GM23338 (cell line): ENCODE measurements at regions not wholly inside any gene's neighbourhood (a gene's known extent, or its start where the extent isn't known, plus 50 kb on each side); places are given as distances from the start of the nearest gene placed in this dataset.

Source experiments
- ATAC-seq: fragments of 200-7000 bp; cut with Tn5 transposase; 3 replicates; pipeline ENCODE4 v1.9.1; 2020
- DNase-seq: peaks from one replicate; pipeline ENCODE4 v3.0.0-alpha.2; 2015; ENCODE audit warnings: low spot score
- H2AFZ ChIP-seq: fragments of 200-600 bp; sonication (generic); 2 replicates; pipeline ENCODE4 v1.8.0; 2016; ENCODE audit warnings: antibody characterized with exemption, mild to moderate bottlenecking, moderate library complexity
- H3F3A ChIP-seq: fragments of 200-600 bp; sonication (generic); replicated peaks from 2 replicates; pipeline ENCODE4 v1.8.0; 2017; ENCODE audit warnings: antibody characterized with exemption, mixed run types, low read depth
- H3K27ac ChIP-seq: fragments of 200-600 bp; sonication (generic); 2 replicates; pipeline ENCODE4 v1.6.1; 2016; ENCODE audit warnings: low read depth
- H3K27me3 ChIP-seq: fragments of 200-600 bp; sonication (generic); 2 replicates; pipeline ENCODE4 v1.8.0; 2016; ENCODE audit warnings: mild to moderate bottlenecking, mixed run types, moderate library complexity; ENCODE audit not compliant: insufficient read depth
- H3K36me3 ChIP-seq: fragments of 200-600 bp; sonication (generic); 2 replicates; pipeline ENCODE4 v1.8.0; 2016; ENCODE audit warnings: mild to moderate bottlenecking; ENCODE audit not compliant: insufficient read depth
- H3K4me1 ChIP-seq: fragments of 200-600 bp; sonication (generic); 2 replicates; pipeline ENCODE4 v1.8.0; 2016; ENCODE audit warnings: mild to moderate bottlenecking, moderate library complexity; ENCODE audit not compliant: insufficient read depth
- H3K4me2 ChIP-seq: fragments of 200-600 bp; sonication (generic); 2 replicates; pipeline ENCODE4 v1.7.1; 2017; ENCODE audit warnings: mixed run types
- H3K4me3 ChIP-seq: fragments of 200-600 bp; sonication (generic); 2 replicates; pipeline ENCODE4 v1.6.1; 2016; ENCODE audit warnings: mixed run types
- H3K79me2 ChIP-seq: fragments of 200-600 bp; sonication (generic); replicated peaks from 2 replicates; pipeline ENCODE4 v1.8.0; 2017; ENCODE audit warnings: mild to moderate bottlenecking; ENCODE audit not compliant: insufficient read depth
- H3K9me2 ChIP-seq: fragments of 200-600 bp; sonication (generic); 2 replicates; pipeline ENCODE4 v1.8.0; 2017; ENCODE audit not compliant: insufficient read depth
- H4K20me1 ChIP-seq: fragments of 200-600 bp; sonication (generic); replicated peaks from 2 replicates; pipeline ENCODE4 v1.8.0; 2017; ENCODE audit warnings: mild to moderate bottlenecking; ENCODE audit not compliant: insufficient read depth
- H3K27ac Mint-ChIP-seq: 2 replicates; pipeline ENCODE4 v1.8.0; 2020; ENCODE audit warnings: inconsistent platforms, mild to moderate bottlenecking, moderate library complexity, mixed read lengths
- H3K27me3 Mint-ChIP-seq: 3 replicates; pipeline ENCODE4 v1.8.0; 2022; ENCODE audit warnings: low read depth, mild to moderate bottlenecking, moderate library complexity, mixed read lengths, inconsistent platforms; ENCODE audit not compliant: insufficient read depth, poor library complexity
- H3K36me3 Mint-ChIP-seq: 3 replicates; pipeline ENCODE4 v1.8.0; 2021; ENCODE audit warnings: low read depth, mild to moderate bottlenecking, inconsistent platforms, moderate library complexity, mixed read lengths
- H3K4me1 Mint-ChIP-seq: 3 replicates; pipeline ENCODE4 v1.8.0; 2020; ENCODE audit warnings: mild to moderate bottlenecking, inconsistent platforms, mixed read lengths
- H3K4me3 Mint-ChIP-seq: 3 replicates; pipeline ENCODE4 v1.8.0; 2021; ENCODE audit warnings: moderate library complexity, mild to moderate bottlenecking, inconsistent platforms, mixed read lengths
- H3K9me3 Mint-ChIP-seq: 3 replicates; pipeline ENCODE4 v1.8.0; 2020; ENCODE audit warnings: moderate library complexity, mild to moderate bottlenecking, inconsistent platforms, mixed read lengths
- CREB1 ChIP-seq: fragments of 250-450 bp; sonication (Bioruptor Pico); IDR thresholded peaks from 2 replicates; pipeline ENCODE4 v1.5.0; 2020; ENCODE audit warnings: low read depth, mild to moderate bottlenecking, moderate library complexity
- EZH2 ChIP-seq: fragments of 200-600 bp; sonication (generic); IDR thresholded peaks from one replicate; pipeline ENCODE4 v1.8.0; 2017; ENCODE audit warnings: antibody characterized with exemption, mild to moderate bottlenecking, low read depth; ENCODE audit not compliant: unreplicated experiment
- EZH2phosphoT487 ChIP-seq: fragments of 200-600 bp; sonication (generic); IDR thresholded peaks from one replicate; pipeline ENCODE4 v1.8.1; 2018; ENCODE audit warnings: antibody characterized with exemption; ENCODE audit not compliant: unreplicated experiment
- JUNB ChIP-seq: IDR thresholded peaks from one replicate; pipeline ENCODE4 v1.6.1; 2016; ENCODE audit warnings: antibody characterized with exemption; ENCODE audit not compliant: unreplicated experiment
- NANOG ChIP-seq: IDR thresholded peaks from 2 replicates; pipeline ENCODE4 v1.6.1; 2016; ENCODE audit warnings: antibody characterized with exemption, borderline replicate concordance
- POLR2AphosphoS5 ChIP-seq: IDR thresholded peaks from 2 replicates; pipeline ENCODE4 v1.6.1; 2016; ENCODE audit warnings: antibody characterized with exemption, low read depth
- STAT1 ChIP-seq: IDR thresholded peaks from one replicate; pipeline ENCODE4 v1.6.1; 2016; ENCODE audit warnings: antibody characterized with exemption; ENCODE audit not compliant: unreplicated experiment
- ZNF114 ChIP-seq: fragments of 250-450 bp; sonication (Bioruptor Pico); IDR thresholded peaks from 2 replicates; pipeline ENCODE4 v1.5.0; 2020; ENCODE audit warnings: mild to moderate bottlenecking, moderate library complexity
- ZNF331 ChIP-seq: fragments of 250-450 bp; sonication (Bioruptor Pico); IDR thresholded peaks from 2 replicates; pipeline ENCODE4 v1.5.0; 2020; ENCODE audit warnings: low read depth, mild to moderate bottlenecking, moderate library complexity
- TF ChIP-seq, protein P1 (sequence below), 2 experiments: fragments of 200-600 bp in 1 of 2; sonication (generic) in 1 of 2; conservative IDR thresholded peaks; 2 replicates each; pipeline versions ENCODE4 v1.5.1 to v1.6.1; 2016 to 2017; ENCODE audit warnings: antibody characterized with exemption in 2 of 2, low read depth in 2 of 2, mild to moderate bottlenecking in 2 of 2, moderate library complexity in 1 of 2
- TF ChIP-seq, protein P2 (sequence below): fragments of 250-450 bp; sonication (Bioruptor Pico); IDR thresholded peaks from 2 replicates; pipeline ENCODE4 v1.5.0; 2020; ENCODE audit warnings: mild to moderate bottlenecking, moderate library complexity
- TF ChIP-seq, protein P3 (sequence below): IDR thresholded peaks from one replicate; pipeline ENCODE4 v1.6.1; 2018; ENCODE audit warnings: antibody characterized with exemption; ENCODE audit not compliant: unreplicated experiment
- TF ChIP-seq, protein P4 (sequence below): IDR thresholded peaks from 2 replicates; pipeline ENCODE4 v1.6.1; 2016; ENCODE audit warnings: antibody characterized with exemption

DNA sequence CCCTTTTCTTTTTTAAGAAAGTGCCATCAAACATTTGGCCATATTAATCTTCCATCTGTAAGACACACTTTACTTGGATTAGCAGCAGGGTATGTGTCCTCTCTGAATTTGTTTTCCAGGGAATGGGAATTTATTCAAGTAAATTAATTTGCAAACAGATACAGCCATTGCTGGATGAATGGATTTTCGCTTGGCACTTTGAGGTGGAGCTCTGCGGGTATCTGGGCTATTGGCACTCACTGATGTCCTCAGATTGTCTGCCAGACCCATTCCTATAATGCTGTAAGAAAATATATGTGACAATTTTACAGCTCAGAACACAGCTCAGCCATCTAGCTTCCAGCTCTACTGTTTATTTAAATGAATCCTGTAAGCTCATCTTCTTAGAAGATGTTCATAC is 201.2 kb upstream of the CDH20 start:
- Histone ChIP-seq H3K27ac (no peak overlapping the region), H3K27me3 (no peaks in the 10 kb centered on the region), H3K4me1 (peaks cover 12% of the 10 kb centered on the region), H2AFZ (no peak overlapping the region), H3K79me2 (no peaks in the 10 kb centered on the region), H3K4me2 (no peak overlapping the region), H3F3A (no peaks in the 10 kb centered on the region), H3K36me3 (no peaks in the 10 kb centered on the region), H3K9me2 (no peaks in the 10 kb centered on the region), H3K4me3 (no peak overlapping the region), H4K20me1 (no peaks in the 10 kb centered on the region)
- no peak overlapping the region for H3K27ac Mint-ChIP-seq
- no peaks in the 10 kb centered on the region for H3K36me3 Mint-ChIP-seq
- no peaks in the 10 kb centered on the region for H3K9me3 Mint-ChIP-seq
- DNase-seq (no peak), ATAC-seq (no peak)
- peaks cover 18% of the 10 kb centered on the region; the same call in 2 of the 3 replicates for H3K4me1 Mint-ChIP-seq
- H3K4me3 Mint-ChIP-seq = no peak overlapping the region
- no peaks in the 10 kb centered on the region for H3K27me3 Mint-ChIP-seq
- TF ChIP-seq EZH2phosphoT487 (no peak), EZH2 (no peak), JUNB (no peak), NANOG (no peak), ZNF114 (CRISPR knock-in tag) (no peak), STAT1 (no peak), POLR2AphosphoS5 (no peak), CREB1 (CRISPR knock-in tag) (no peak), ZNF331 (CRISPR knock-in tag) (no peak)
- TF ChIP-seq, protein P1, sequence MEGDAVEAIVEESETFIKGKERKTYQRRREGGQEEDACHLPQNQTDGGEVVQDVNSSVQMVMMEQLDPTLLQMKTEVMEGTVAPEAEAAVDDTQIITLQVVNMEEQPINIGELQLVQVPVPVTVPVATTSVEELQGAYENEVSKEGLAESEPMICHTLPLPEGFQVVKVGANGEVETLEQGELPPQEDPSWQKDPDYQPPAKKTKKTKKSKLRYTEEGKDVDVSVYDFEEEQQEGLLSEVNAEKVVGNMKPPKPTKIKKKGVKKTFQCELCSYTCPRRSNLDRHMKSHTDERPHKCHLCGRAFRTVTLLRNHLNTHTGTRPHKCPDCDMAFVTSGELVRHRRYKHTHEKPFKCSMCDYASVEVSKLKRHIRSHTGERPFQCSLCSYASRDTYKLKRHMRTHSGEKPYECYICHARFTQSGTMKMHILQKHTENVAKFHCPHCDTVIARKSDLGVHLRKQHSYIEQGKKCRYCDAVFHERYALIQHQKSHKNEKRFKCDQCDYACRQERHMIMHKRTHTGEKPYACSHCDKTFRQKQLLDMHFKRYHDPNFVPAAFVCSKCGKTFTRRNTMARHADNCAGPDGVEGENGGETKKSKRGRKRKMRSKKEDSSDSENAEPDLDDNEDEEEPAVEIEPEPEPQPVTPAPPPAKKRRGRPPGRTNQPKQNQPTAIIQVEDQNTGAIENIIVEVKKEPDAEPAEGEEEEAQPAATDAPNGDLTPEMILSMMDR (conservative IDR thresholded peaks at IDR 0.05; ENCODE audit: low read depth in 2 of 2) = no peak
- TF ChIP-seq, protein P2, sequence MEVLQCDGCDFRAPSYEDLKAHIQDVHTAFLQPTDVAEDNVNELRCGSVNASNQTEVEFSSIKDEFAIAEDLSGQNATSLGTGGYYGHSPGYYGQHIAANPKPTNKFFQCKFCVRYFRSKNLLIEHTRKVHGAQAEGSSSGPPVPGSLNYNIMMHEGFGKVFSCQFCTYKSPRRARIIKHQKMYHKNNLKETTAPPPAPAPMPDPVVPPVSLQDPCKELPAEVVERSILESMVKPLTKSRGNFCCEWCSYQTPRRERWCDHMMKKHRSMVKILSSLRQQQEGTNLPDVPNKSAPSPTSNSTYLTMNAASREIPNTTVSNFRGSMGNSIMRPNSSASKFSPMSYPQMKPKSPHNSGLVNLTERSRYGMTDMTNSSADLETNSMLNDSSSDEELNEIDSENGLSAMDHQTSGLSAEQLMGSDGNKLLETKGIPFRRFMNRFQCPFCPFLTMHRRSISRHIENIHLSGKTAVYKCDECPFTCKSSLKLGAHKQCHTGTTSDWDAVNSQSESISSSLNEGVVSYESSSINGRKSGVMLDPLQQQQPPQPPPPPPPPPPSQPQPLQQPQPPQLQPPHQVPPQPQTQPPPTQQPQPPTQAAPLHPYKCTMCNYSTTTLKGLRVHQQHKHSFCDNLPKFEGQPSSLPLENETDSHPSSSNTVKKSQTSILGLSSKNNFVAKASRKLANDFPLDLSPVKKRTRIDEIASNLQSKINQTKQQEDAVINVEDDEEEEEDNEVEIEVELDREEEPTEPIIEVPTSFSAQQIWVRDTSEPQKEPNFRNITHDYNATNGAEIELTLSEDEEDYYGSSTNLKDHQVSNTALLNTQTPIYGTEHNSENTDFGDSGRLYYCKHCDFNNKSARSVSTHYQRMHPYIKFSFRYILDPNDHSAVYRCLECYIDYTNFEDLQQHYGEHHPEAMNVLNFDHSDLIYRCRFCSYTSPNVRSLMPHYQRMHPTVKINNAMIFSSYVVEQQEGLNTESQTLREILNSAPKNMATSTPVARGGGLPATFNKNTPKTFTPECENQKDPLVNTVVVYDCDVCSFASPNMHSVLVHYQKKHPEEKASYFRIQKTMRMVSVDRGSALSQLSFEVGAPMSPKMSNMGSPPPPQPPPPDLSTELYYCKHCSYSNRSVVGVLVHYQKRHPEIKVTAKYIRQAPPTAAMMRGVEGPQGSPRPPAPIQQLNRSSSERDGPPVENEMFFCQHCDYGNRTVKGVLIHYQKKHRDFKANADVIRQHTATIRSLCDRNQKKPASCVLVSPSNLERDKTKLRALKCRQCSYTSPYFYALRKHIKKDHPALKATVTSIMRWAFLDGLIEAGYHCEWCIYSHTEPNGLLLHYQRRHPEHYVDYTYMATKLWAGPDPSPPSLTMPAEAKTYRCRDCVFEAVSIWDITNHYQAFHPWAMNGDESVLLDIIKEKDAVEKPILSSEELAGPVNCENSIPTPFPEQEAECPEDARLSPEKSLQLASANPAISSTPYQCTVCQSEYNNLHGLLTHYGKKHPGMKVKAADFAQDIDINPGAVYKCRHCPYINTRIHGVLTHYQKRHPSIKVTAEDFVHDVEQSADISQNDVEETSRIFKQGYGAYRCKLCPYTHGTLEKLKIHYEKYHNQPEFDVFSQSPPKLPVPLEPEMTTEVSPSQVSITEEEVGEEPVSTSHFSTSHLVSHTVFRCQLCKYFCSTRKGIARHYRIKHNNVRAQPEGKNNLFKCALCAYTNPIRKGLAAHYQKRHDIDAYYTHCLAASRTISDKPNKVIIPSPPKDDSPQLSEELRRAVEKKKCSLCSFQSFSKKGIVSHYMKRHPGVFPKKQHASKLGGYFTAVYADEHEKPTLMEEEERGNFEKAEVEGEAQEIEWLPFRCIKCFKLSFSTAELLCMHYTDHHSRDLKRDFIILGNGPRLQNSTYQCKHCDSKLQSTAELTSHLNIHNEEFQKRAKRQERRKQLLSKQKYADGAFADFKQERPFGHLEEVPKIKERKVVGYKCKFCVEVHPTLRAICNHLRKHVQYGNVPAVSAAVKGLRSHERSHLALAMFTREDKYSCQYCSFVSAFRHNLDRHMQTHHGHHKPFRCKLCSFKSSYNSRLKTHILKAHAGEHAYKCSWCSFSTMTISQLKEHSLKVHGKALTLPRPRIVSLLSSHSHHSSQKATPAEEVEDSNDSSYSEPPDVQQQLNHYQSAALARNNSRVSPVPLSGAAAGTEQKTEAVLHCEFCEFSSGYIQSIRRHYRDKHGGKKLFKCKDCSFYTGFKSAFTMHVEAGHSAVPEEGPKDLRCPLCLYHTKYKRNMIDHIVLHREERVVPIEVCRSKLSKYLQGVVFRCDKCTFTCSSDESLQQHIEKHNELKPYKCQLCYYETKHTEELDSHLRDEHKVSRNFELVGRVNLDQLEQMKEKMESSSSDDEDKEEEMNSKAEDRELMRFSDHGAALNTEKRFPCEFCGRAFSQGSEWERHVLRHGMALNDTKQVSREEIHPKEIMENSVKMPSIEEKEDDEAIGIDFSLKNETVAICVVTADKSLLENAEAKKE = no peak
- TF ChIP-seq, protein P3, sequence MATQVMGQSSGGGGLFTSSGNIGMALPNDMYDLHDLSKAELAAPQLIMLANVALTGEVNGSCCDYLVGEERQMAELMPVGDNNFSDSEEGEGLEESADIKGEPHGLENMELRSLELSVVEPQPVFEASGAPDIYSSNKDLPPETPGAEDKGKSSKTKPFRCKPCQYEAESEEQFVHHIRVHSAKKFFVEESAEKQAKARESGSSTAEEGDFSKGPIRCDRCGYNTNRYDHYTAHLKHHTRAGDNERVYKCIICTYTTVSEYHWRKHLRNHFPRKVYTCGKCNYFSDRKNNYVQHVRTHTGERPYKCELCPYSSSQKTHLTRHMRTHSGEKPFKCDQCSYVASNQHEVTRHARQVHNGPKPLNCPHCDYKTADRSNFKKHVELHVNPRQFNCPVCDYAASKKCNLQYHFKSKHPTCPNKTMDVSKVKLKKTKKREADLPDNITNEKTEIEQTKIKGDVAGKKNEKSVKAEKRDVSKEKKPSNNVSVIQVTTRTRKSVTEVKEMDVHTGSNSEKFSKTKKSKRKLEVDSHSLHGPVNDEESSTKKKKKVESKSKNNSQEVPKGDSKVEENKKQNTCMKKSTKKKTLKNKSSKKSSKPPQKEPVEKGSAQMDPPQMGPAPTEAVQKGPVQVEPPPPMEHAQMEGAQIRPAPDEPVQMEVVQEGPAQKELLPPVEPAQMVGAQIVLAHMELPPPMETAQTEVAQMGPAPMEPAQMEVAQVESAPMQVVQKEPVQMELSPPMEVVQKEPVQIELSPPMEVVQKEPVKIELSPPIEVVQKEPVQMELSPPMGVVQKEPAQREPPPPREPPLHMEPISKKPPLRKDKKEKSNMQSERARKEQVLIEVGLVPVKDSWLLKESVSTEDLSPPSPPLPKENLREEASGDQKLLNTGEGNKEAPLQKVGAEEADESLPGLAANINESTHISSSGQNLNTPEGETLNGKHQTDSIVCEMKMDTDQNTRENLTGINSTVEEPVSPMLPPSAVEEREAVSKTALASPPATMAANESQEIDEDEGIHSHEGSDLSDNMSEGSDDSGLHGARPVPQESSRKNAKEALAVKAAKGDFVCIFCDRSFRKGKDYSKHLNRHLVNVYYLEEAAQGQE = no peak
- TF ChIP-seq, protein P4, sequence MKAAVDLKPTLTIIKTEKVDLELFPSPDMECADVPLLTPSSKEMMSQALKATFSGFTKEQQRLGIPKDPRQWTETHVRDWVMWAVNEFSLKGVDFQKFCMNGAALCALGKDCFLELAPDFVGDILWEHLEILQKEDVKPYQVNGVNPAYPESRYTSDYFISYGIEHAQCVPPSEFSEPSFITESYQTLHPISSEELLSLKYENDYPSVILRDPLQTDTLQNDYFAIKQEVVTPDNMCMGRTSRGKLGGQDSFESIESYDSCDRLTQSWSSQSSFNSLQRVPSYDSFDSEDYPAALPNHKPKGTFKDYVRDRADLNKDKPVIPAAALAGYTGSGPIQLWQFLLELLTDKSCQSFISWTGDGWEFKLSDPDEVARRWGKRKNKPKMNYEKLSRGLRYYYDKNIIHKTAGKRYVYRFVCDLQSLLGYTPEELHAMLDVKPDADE = no peak
